Adrenal gland (tissue), 9 donors: ENCODE measurements at regions not wholly inside any gene's neighbourhood (a gene's known extent, or its start where the extent isn't known, plus 50 kb on each side); places are given as distances from the start of the nearest gene placed in this dataset.

ENCODE experiments used
- DNase-seq, 7 donors: peaks; one replicate each; pipeline ENCODE4 v3.0.0-alpha.2; 2019 to 2020
- H3K27ac ChIP-seq, 5 donors: fragments of 200-600 bp; sonication (generic) in 4 of 5; 1 replicate in 3 of 5; 2 replicates in 2 of 5; pipeline versions ENCODE4 v1.5.1 to v1.8.0; 2016 to 2020; ENCODE audit warnings: mild to moderate bottlenecking in 1 of 5
- H3K27me3 ChIP-seq: fragments of 200-600 bp; 2 replicates; pipeline ENCODE4 v1.8.0; 2021
- H3K36me3 ChIP-seq, 2 donors: fragments of 200-600 bp; replicated peaks in 1 of 2; 1 replicate in 1 of 2; 2 replicates in 1 of 2; pipeline versions ENCODE4 v1.5.1 to v1.8.0; 2018 to 2022
- H3K4me1 ChIP-seq, 2 donors: fragments of 200-600 bp; replicated peaks in 1 of 2; 1 replicate in 1 of 2; 2 replicates in 1 of 2; pipeline versions ENCODE4 v1.5.1 to v1.8.0; 2018 to 2021
- H3K4me3 ChIP-seq, 4 donors: fragments of 200-600 bp; sonication (generic) in 3 of 4; one replicate each; pipeline ENCODE4 v1.5.1; 2016 to 2018
- H3K9me3 ChIP-seq, 3 donors: fragments of 200-600 bp; sonication (generic) in 1 of 3; replicated peaks in 1 of 3; 1 replicate in 2 of 3; 2 replicates in 1 of 3; pipeline versions ENCODE4 v1.5.1 to v1.8.0; 2016 to 2021
- POLR2A ChIP-seq, 2 donors: fragments of 450-650 bp; IDR thresholded peaks; one replicate each; pipeline ENCODE4 v1.6.1; 2017; ENCODE audit warnings: antibody characterized with exemption in 2 of 2, mild to moderate bottlenecking in 2 of 2, moderate library complexity in 1 of 2
- WGBS, 4 donors: extraction: QIAGEN DNeasy Blood & Tissue Kit in 2 of 4; methylation state at CpG; one replicate each; pipeline versions ENCODE4 v1.1.5 to v1.1.7; 2013 to 2017; 5-methylcytosine and 5-hydroxymethylcytosine counted together
- intact Hi-C, 2 donors: fragments of 100-400 bp; cut with DNase I; formaldehyde crosslinking; loops; one replicate each; pipeline versions ENCODE4 v1.14.1 to v1.15.0; 2022 to 2023
- TF ChIP-seq, protein P1 (sequence below), 6 experiments: fragments of 450-650 bp in 4 of 6; fragments of 200-600 bp in 2 of 6; sonication (generic) in 1 of 6; IDR thresholded peaks; 1 replicate in 5 of 6; 2 replicates in 1 of 6; pipeline versions ENCODE4 v1.5.1 to v1.8.0; 2016 to 2021; ENCODE audit warnings: antibody characterized with exemption in 6 of 6, mild to moderate bottlenecking in 2 of 6, moderate library complexity in 1 of 6
- donor health status: healthy with polysubstance abuse.
- donor health status: Bipolar disorder and iron deficiency.
- donor health status: DM: yes; HTN: yes; CAD: no.
- donor health status: DM: no; HTN: no; CAD: no.
- donor health status: DM: no; HTN: no; CAD: no.

- TF ChIP-seq POLR2A (IDR thresholded peaks at IDR 0.05) = no peak
- TF ChIP-seq, protein P1, sequence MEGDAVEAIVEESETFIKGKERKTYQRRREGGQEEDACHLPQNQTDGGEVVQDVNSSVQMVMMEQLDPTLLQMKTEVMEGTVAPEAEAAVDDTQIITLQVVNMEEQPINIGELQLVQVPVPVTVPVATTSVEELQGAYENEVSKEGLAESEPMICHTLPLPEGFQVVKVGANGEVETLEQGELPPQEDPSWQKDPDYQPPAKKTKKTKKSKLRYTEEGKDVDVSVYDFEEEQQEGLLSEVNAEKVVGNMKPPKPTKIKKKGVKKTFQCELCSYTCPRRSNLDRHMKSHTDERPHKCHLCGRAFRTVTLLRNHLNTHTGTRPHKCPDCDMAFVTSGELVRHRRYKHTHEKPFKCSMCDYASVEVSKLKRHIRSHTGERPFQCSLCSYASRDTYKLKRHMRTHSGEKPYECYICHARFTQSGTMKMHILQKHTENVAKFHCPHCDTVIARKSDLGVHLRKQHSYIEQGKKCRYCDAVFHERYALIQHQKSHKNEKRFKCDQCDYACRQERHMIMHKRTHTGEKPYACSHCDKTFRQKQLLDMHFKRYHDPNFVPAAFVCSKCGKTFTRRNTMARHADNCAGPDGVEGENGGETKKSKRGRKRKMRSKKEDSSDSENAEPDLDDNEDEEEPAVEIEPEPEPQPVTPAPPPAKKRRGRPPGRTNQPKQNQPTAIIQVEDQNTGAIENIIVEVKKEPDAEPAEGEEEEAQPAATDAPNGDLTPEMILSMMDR (IDR thresholded peaks at IDR 0.05) = no peak
- no peaks in the 10 kb centered on the region for H3K9me3 ChIP-seq
- WGBS, 4 donors = 67 to 69% (median 68%) methylated on average over 6 of the region's 6 CpGs
- H3K27ac ChIP-seq = no peak overlapping the region
- no peak for DNase-seq
- no peaks in the 10 kb centered on the region for H3K4me1 ChIP-seq
- H3K27me3 ChIP-seq = no peaks in the 10 kb centered on the region
- no peaks in the 10 kb centered on the region for H3K36me3 ChIP-seq
- intact Hi-C loops = no loop called here
- no peak overlapping the region for H3K4me3 ChIP-seq
Observed at GRCh38 chr10:6972226-6972625, 392.1 kb upstream of the PRKCQ start.

- no peak for TF ChIP-seq POLR2A (IDR thresholded peaks at IDR 0.05)
- TF ChIP-seq, protein P1 (IDR thresholded peaks at IDR 0.05) = no peak
- 80 to 88% (median 85%) methylated on average over 4 of the region's 4 CpGs for WGBS, 4 donors
Observed at GRCh38 chr10:6969659-6970058, 389.6 kb upstream of the PRKCQ start.

DNA sequence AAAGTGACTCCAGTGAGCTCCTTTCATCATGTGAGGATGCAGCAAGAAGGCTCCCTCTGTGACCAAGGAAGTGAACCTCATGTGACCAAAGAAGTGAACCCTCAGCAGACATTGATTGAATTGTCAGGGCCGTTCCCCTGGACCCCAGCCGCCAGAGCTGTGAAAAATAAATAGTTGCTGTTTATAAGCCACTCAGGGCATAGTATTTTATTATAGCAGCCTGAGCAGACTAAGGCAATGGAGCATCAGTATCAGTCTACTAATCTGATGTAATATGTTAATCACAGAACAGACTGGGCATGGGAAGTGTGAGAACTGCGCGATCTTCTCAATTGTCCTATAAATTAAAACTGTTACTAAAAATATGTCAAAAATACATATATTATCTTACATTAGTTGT lies 384.5 kb upstream of the PRKCQ start:
- Histone ChIP-seq H3K27me3 (no peaks in the 10 kb centered on the region), H3K27ac (no peak overlapping the region), H3K36me3 (no peaks in the 10 kb centered on the region), H3K4me1 (no peaks in the 10 kb centered on the region), H3K4me3 (no peak overlapping the region), H3K9me3 (no peaks in the 10 kb centered on the region)
- no peak for DNase-seq
- intact Hi-C loops = no loop called here
- WGBS, 4 donors = 57 to 80% (median 73%) methylated on average over 4 of the region's 4 CpGs
- TF ChIP-seq POLR2A (IDR thresholded peaks at IDR 0.05) = no peak
- TF ChIP-seq, protein P1 (IDR thresholded peaks at IDR 0.05) = no peak

More at GRCh38 chr10:6969659-6970058, 389.6 kb upstream of the PRKCQ start:
- H3K4me3 ChIP-seq = no peak overlapping the region
- H3K4me1 ChIP-seq = no peaks in the 10 kb centered on the region
- no peak for DNase-seq
- H3K27me3 ChIP-seq = no peaks in the 10 kb centered on the region
- no peaks in the 10 kb centered on the region for H3K9me3 ChIP-seq
- intact Hi-C loops = no loop called here
- H3K36me3 ChIP-seq = no peaks in the 10 kb centered on the region
- H3K27ac ChIP-seq = no peak overlapping the region

DNA sequence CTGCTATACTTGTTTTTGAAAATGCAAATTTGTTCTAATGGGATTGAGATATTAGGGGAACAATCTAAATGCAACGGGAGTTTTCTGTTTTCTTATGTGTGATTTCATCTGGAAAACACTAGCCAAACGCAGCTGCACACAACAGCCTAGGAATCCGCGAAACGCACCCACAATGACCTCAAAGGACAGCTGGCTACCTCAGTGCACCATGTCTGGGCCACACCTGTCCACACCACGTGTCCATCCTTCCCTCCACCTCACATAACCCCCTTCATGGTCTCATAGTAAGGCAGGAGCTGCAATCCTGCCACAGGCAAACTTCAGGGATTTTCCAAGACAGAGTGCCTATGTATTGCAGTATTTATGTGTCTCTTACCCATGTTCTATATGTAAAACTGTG lies 382.5 kb upstream of the PRKCQ start:
- Histone ChIP-seq H3K9me3 (no peaks in the 10 kb centered on the region), H3K4me3 (no peak overlapping the region), H3K27ac (no peak overlapping the region), H3K27me3 (no peaks in the 10 kb centered on the region), H3K36me3 (no peaks in the 10 kb centered on the region), H3K4me1 (no peaks in the 10 kb centered on the region)
- WGBS, 4 donors = 80 to 87% (median 83%) methylated on average over 6 of the region's 6 CpGs
- intact Hi-C loops = no loop called here
- DNase-seq = no peak
- TF ChIP-seq, protein P1 (IDR thresholded peaks at IDR 0.05) = no peak
- no peak for TF ChIP-seq POLR2A (IDR thresholded peaks at IDR 0.05)
